ENCODE measurements at regions not wholly inside any gene's neighbourhood (a gene's known extent, or its start where the extent isn't known, plus 50 kb on each side); places are given as distances from the start of the nearest gene placed in this dataset.
A peak's percentile ranks its signal among the peaks of the same experiment; 100 is the strongest.

- no peak for DNase-seq (ENCODE audit: low read depth, low spot score)
- no peak for TF ChIP-seq CTCF (IDR thresholded peaks at IDR 0.05; ENCODE audit: low read depth, low read length)
- no peak overlapping the region for H3K4me3 ChIP-seq (ENCODE audit: low read depth, low read length)
- in situ Hi-C loops (cut with HindIII; ENCODE audit: low sequenced_read_pairs) = no loop called here
Measured at GRCh38 chr3:77933926-77934325, 894.0 kb downstream of the ROBO2 start.

GRCh38 chr3:77935418-77935817, 895.5 kb downstream of the ROBO2 start:
- no peak for TF ChIP-seq CTCF (IDR thresholded peaks at IDR 0.05; ENCODE audit: low read depth, low read length)

GRCh38 chr3:77939726-77940125, 899.8 kb downstream of the ROBO2 start:
- in situ Hi-C loops (cut with HindIII; ENCODE audit: low sequenced_read_pairs) = no loop called here
- no peak for TF ChIP-seq CTCF (IDR thresholded peaks at IDR 0.05; ENCODE audit: low read depth, low read length)
- H3K4me3 ChIP-seq (ENCODE audit: low read depth, low read length) = no peak overlapping the region
- peak; percentile 7 for DNase-seq (ENCODE audit: low read depth, low spot score)

More at GRCh38 chr3:77935418-77935817, 895.5 kb downstream of the ROBO2 start:
- DNase-seq (ENCODE audit: low read depth, low spot score) = no peak
- no peak overlapping the region for H3K4me3 ChIP-seq (ENCODE audit: low read depth, low read length)
- in situ Hi-C loops (cut with HindIII; ENCODE audit: low sequenced_read_pairs) = no loop called here

GRCh38 chr3:77943598-77943997, 903.7 kb downstream of the ROBO2 start:
- H3K4me3 ChIP-seq (ENCODE audit: low read depth, low read length) = no peak overlapping the region

GRCh38 chr3:77945320-77945719, 905.4 kb downstream of the ROBO2 start:
- no peak for TF ChIP-seq CTCF (IDR thresholded peaks at IDR 0.05; ENCODE audit: low read depth, low read length)
- DNase-seq (ENCODE audit: low read depth, low spot score) = no peak
- in situ Hi-C loops (cut with HindIII; ENCODE audit: low sequenced_read_pairs) = no loop called here
- no peak overlapping the region for H3K4me3 ChIP-seq (ENCODE audit: low read depth, low read length)

More at GRCh38 chr3:77943598-77943997, 903.7 kb downstream of the ROBO2 start:
- TF ChIP-seq CTCF (IDR thresholded peaks at IDR 0.05; ENCODE audit: low read depth, low read length) = no peak
- no peak for DNase-seq (ENCODE audit: low read depth, low spot score)
- in situ Hi-C loops (cut with HindIII; ENCODE audit: low sequenced_read_pairs) = no loop called here

- no peak for TF ChIP-seq CTCF (IDR thresholded peaks at IDR 0.05; ENCODE audit: low read depth, low read length)
- H3K4me3 ChIP-seq (ENCODE audit: low read depth, low read length) = no peak overlapping the region
- DNase-seq (ENCODE audit: low read depth, low spot score) = no peak
- in situ Hi-C loops (cut with HindIII; ENCODE audit: low sequenced_read_pairs) = no loop called here
Measured at GRCh38 chr3:77947671-77948070, 907.8 kb downstream of the ROBO2 start.

GRCh38 chr3:77967621-77968020, 927.7 kb downstream of the ROBO2 start:
- no peak for TF ChIP-seq CTCF (IDR thresholded peaks at IDR 0.05; ENCODE audit: low read depth, low read length)
- H3K4me3 ChIP-seq (ENCODE audit: low read depth, low read length) = no peak overlapping the region
- no peak for DNase-seq (ENCODE audit: low read depth, low spot score)
- in situ Hi-C loops (cut with HindIII; ENCODE audit: low sequenced_read_pairs) = no loop called here
